ENCODE measurements at regions not wholly inside any gene's neighbourhood (a gene's known extent, or its start where the extent isn't known, plus 50 kb on each side); places are given as distances from the start of the nearest gene placed in this dataset.

- TF ChIP-seq CTCF (IDR thresholded peaks at IDR 0.05) = no peak
- no peak for TF ChIP-seq POLR2A (IDR thresholded peaks at IDR 0.05)
Observed at GRCh38 chr13:106349080-106349931, 186.2 kb downstream of the EFNB2 start.
